Stimulated activated CD4-positive, alpha-beta T cell treated with anti-CD3 and anti-CD28 coated beads, Interleukin-1b, Interleukin-23, amount 100 ng/mL, for 24 hours (primary cell): ENCODE measurements at regions not wholly inside any gene's neighbourhood (a gene's known extent, or its start where the extent isn't known, plus 50 kb on each side); places are given as distances from the start of the nearest gene placed in this dataset.

Source experiments
- DNase-seq, 4 experiments: peaks; one replicate each; pipeline ENCODE4 v3.0.0-alpha.2; 2020; ENCODE audit warnings: low read depth in 4 of 4, low spot score in 1 of 4

GRCh38 chr15:36332301-36332700 lies 247.1 kb upstream of the CDIN1 start:
- DNase-seq: no peak

GRCh38 chr15:36332896-36333295 lies 246.5 kb upstream of the CDIN1 start:
- no peak for DNase-seq

- no peak for DNase-seq
These were observed 245.4 kb upstream of the CDIN1 start for GRCh38 chr15:36334059-36334458.

- no peak for DNase-seq
These were observed 244.2 kb upstream of the CDIN1 start for GRCh38 chr15:36335224-36335623.

GRCh38 chr15:36335659-36336058 lies 243.8 kb upstream of the CDIN1 start:
- DNase-seq: no peak

GRCh38 chr15:36344887-36345286 lies 234.5 kb upstream of the CDIN1 start:
- no peak for DNase-seq

- no peak for DNase-seq
These were observed 232.1 kb upstream of the CDIN1 start for GRCh38 chr15:36347272-36347858.

- no peak for DNase-seq
These were observed 223.0 kb upstream of the CDIN1 start for GRCh38 chr15:36356466-36356865.

- DNase-seq: no peak
These were observed 222.3 kb upstream of the CDIN1 start for GRCh38 chr15:36356978-36357601.

GRCh38 chr15:36358094-36358493 lies 221.3 kb upstream of the CDIN1 start:
- no peak for DNase-seq

- DNase-seq: no peak
These were observed 220.9 kb upstream of the CDIN1 start for GRCh38 chr15:36358523-36358922.

GRCh38 chr15:36359286-36359685 lies 220.1 kb upstream of the CDIN1 start:
- DNase-seq: no peak

GRCh38 chr15:36361351-36361870 lies 218.0 kb upstream of the CDIN1 start:
- no peak for DNase-seq

GRCh38 chr15:36362509-36362915 lies 216.9 kb upstream of the CDIN1 start:
- no peak for DNase-seq

GRCh38 chr15:36363335-36363734 lies 216.1 kb upstream of the CDIN1 start:
- no peak for DNase-seq

GRCh38 chr15:36364377-36364776 lies 215.0 kb upstream of the CDIN1 start:
- DNase-seq: no peak

- no peak for DNase-seq
These were observed 213.5 kb upstream of the CDIN1 start for GRCh38 chr15:36365963-36366362.

GRCh38 chr15:36370051-36370730 lies 209.2 kb upstream of the CDIN1 start:
- no peak for DNase-seq

GRCh38 chr15:36370731-36371112 lies 208.7 kb upstream of the CDIN1 start:
- no peak for DNase-seq

- DNase-seq: no peak
These were observed 207.9 kb upstream of the CDIN1 start for GRCh38 chr15:36371509-36371908.

GRCh38 chr15:36372968-36373367 lies 206.5 kb upstream of the CDIN1 start:
- no peak for DNase-seq

- DNase-seq: no peak
These were observed 205.9 kb upstream of the CDIN1 start for GRCh38 chr15:36373550-36373949.
